ENCODE measurements at regions not wholly inside any gene's neighbourhood (a gene's known extent, or its start where the extent isn't known, plus 50 kb on each side); places are given as distances from the start of the nearest gene placed in this dataset.

DNA sequence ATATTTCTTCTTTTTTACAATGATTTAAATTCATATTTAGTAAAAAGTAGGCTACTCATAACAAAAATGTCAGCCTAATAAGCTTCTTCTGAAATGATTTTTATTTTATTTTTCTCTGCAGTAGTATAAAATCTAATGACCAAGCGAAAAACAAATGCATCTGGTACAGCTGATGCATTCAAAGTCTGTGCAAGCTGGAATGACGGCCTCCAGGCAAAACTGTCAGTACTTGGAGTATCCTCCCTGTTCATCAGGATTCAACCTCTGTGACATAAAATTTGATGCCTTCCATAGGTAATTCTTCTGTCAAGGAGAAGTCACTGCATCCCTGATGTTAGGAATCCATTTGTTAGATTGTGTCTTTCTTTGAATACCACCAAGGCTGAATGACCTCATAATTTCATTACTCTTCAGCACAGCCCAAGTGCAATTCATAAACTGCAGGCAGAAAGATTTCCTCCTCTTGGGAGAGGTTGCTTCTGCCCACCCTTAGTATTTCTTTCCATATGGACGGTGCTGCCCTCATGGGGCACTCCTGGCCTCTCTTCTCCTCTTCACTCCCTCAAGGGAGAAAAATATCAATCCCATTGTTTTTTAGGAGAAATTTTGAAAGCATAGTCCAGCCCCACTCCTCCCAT lies 146.4 kb upstream of the STXBP5 start:
- DNase-seq (no peak), ATAC-seq (no peak)
- peaks cover 6% of the 10 kb centered on the region for H3K4me1 Mint-ChIP-seq
- H3K9me3 Mint-ChIP-seq (ENCODE audit: low read depth): no peaks in the 10 kb centered on the region
- H3K27ac Mint-ChIP-seq: no peak overlapping the region
- no peaks in the 10 kb centered on the region for H3K27me3 Mint-ChIP-seq
- intact Hi-C loops (cut with DNase I, micrococcal nuclease): no loop called here
- H3K36me3 Mint-ChIP-seq (ENCODE audit: low read depth): no peaks in the 10 kb centered on the region
- ChIA-PET CTCF (interaction anchor here (0.6 kb wide), 1 partner anchor 9 kb away, joined by 3 read pairs; no protein-coding TSS in a partner anchor), POLR2A (no interaction called here)
- no peak overlapping the region for H3K4me3 Mint-ChIP-seq

- no peaks in the 10 kb centered on the region for H3K27me3 Mint-ChIP-seq
- H3K36me3 Mint-ChIP-seq (ENCODE audit: low read depth): no peaks in the 10 kb centered on the region
- intact Hi-C loops (cut with DNase I, micrococcal nuclease): no loop called here
- no peak overlapping the region for H3K4me3 Mint-ChIP-seq
- CTCF ChIA-PET: interaction anchor here (0.8 kb wide), 1 partner anchor 18 kb away, joined by 3 read pairs; no protein-coding TSS in a partner anchor
- POLR2A ChIA-PET: no interaction called here
- no peaks in the 10 kb centered on the region for H3K9me3 Mint-ChIP-seq (ENCODE audit: low read depth)
- no peak overlapping the region for H3K27ac Mint-ChIP-seq
- ATAC-seq (no peak), DNase-seq (no peak)
- peaks cover 6% of the 10 kb centered on the region for H3K4me1 Mint-ChIP-seq
Measured at GRCh38 chr6:147058786-147059385, 145.3 kb upstream of the STXBP5 start.

GRCh38 chr6:147060636-147061035 lies 143.6 kb upstream of the STXBP5 start:
- ATAC-seq: no peak

GRCh38 chr6:147061252-147061651 lies 143.0 kb upstream of the STXBP5 start:
- no peaks in the 10 kb centered on the region for H3K36me3 Mint-ChIP-seq (ENCODE audit: low read depth)
- ATAC-seq (no peak), DNase-seq (no peak)
- no peaks in the 10 kb centered on the region for H3K9me3 Mint-ChIP-seq (ENCODE audit: low read depth)
- CTCF ChIA-PET: no interaction called here
- H3K4me1 Mint-ChIP-seq: peaks cover 7% of the 10 kb centered on the region
- H3K27me3 Mint-ChIP-seq: no peaks in the 10 kb centered on the region
- intact Hi-C loops (cut with DNase I, micrococcal nuclease): no loop called here
- no peak overlapping the region for H3K27ac Mint-ChIP-seq
- POLR2A ChIA-PET: no interaction called here
- H3K4me3 Mint-ChIP-seq: no peak overlapping the region

More at GRCh38 chr6:147060636-147061035, 143.6 kb upstream of the STXBP5 start:
- H3K36me3 Mint-ChIP-seq (ENCODE audit: low read depth): no peaks in the 10 kb centered on the region
- POLR2A ChIA-PET: no interaction called here
- H3K4me1 Mint-ChIP-seq: peaks cover 12% of the 10 kb centered on the region
- no peak for DNase-seq
- CTCF ChIA-PET: no interaction called here
- no peak overlapping the region for H3K27ac Mint-ChIP-seq
- H3K4me3 Mint-ChIP-seq: no peak overlapping the region
- H3K27me3 Mint-ChIP-seq: no peaks in the 10 kb centered on the region
- intact Hi-C loops (cut with DNase I, micrococcal nuclease): no loop called here
- no peaks in the 10 kb centered on the region for H3K9me3 Mint-ChIP-seq (ENCODE audit: low read depth)

DNA sequence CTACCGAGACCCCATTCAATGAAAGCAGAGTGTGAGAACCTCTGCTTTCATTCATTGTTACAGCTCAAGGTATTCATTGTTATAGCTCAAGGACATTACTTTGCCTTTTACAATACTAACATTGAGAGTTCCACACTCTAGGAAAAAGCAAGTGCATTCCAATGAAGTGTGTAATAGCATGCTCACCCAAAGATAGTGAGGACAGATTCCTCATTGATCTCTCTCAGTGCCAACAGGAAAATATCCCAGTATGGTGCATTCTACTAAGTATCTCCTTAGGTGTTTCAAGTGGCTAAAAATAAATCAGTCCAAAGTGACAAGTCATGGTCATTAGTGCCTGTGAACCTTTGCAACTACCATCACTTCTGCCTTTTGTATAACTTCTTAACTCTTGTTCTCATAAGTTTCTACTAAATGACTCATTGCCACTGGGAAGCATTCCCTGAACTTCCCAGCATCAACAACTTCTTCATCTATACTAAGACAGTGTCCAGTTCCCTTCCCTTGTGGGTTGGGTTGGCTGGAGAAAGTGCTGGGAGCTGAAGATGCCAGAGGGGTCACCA lies 140.7 kb upstream of the STXBP5 start:
- Mint-ChIP-seq H3K27ac (no peak overlapping the region), H3K4me3 (no peak overlapping the region), H3K4me1 (peaks cover 5% of the 10 kb centered on the region), H3K36me3 (ENCODE audit: low read depth) (no peaks in the 10 kb centered on the region), H3K9me3 (ENCODE audit: low read depth) (no peaks in the 10 kb centered on the region), H3K27me3 (no peaks in the 10 kb centered on the region)
- no peak for DNase-seq
- intact Hi-C loops (cut with DNase I, micrococcal nuclease): no loop called here
- ChIA-PET POLR2A (no interaction called here), CTCF (no interaction called here)
- no peak for ATAC-seq

DNA sequence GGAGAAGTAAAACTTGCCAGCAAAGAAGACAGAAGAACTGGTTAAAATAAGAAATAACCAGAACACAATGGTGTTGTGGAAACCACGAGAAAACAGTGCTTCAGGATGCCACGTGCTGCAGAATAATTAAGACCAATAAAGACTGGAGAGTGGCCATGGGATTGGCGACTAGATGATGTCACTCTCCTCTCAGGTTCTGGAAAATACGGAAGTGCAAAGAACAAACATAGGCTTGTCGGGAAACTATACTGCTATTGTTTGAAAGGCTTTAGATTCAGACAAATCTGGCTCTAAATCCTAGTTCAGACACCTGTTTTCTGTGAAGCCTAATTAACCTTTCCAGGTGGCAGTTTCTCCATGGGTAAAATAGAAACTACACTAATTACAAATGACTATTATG lies 138.4 kb upstream of the STXBP5 start:
- no peaks in the 10 kb centered on the region for H3K27me3 Mint-ChIP-seq
- POLR2A ChIA-PET: no interaction called here
- intact Hi-C loops (cut with DNase I, micrococcal nuclease): no loop called here
- H3K36me3 Mint-ChIP-seq (ENCODE audit: low read depth): no peaks in the 10 kb centered on the region
- no peak for DNase-seq
- no peak overlapping the region for H3K27ac Mint-ChIP-seq
- no peak overlapping the region for H3K4me3 Mint-ChIP-seq
- peaks cover 5% of the 10 kb centered on the region for H3K4me1 Mint-ChIP-seq
- CTCF ChIA-PET: no interaction called here
- no peaks in the 10 kb centered on the region for H3K9me3 Mint-ChIP-seq (ENCODE audit: low read depth)
- no peak for ATAC-seq

DNA sequence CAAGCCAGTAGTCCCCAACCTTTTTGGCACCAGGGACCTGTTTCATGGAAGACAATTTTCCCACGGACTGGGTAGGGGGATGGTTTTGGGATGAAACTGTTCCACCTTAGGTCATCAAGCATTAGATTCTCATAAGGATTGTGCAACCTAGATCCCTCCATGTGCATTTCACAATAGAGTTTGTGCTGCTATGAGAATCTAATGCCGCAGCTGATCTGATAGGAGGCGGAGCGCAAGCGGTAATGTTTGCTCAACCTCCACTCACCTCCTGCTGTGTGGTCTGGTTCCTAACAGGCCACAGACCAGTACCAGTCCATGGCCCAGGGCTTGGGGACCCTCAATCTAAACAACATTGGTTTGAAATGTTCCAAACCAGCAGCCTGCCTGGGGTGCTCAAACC lies 137.0 kb upstream of the STXBP5 start:
- no peak for ATAC-seq
- H3K4me1 Mint-ChIP-seq: peaks cover 5% of the 10 kb centered on the region
- peaks cover 1% of the 10 kb centered on the region for H3K36me3 Mint-ChIP-seq (ENCODE audit: low read depth)
- no peak for DNase-seq
- no peaks in the 10 kb centered on the region for H3K9me3 Mint-ChIP-seq (ENCODE audit: low read depth)
- CTCF ChIA-PET: no interaction called here
- intact Hi-C loops (cut with DNase I, micrococcal nuclease): no loop called here
- no peaks in the 10 kb centered on the region for H3K27me3 Mint-ChIP-seq
- H3K27ac Mint-ChIP-seq: no peak overlapping the region
- POLR2A ChIA-PET: no interaction called here
- no peak overlapping the region for H3K4me3 Mint-ChIP-seq

- Mint-ChIP-seq H3K36me3 (ENCODE audit: low read depth) (peaks cover 1% of the 10 kb centered on the region), H3K27me3 (no peaks in the 10 kb centered on the region), H3K4me1 (no peaks in the 10 kb centered on the region), H3K27ac (no peak overlapping the region), H3K4me3 (no peak overlapping the region), H3K9me3 (ENCODE audit: low read depth) (no peaks in the 10 kb centered on the region)
- DNase-seq (no peak), ATAC-seq (no peak)
- intact Hi-C loops (cut with DNase I, micrococcal nuclease): no loop called here
- ChIA-PET CTCF (interaction anchor here (0.5 kb wide), 1 partner anchor 27 kb away, joined by 4 read pairs; no protein-coding TSS in a partner anchor), POLR2A (no interaction called here)
Measured at GRCh38 chr6:147071776-147072175, 132.4 kb upstream of the STXBP5 start.

DNA sequence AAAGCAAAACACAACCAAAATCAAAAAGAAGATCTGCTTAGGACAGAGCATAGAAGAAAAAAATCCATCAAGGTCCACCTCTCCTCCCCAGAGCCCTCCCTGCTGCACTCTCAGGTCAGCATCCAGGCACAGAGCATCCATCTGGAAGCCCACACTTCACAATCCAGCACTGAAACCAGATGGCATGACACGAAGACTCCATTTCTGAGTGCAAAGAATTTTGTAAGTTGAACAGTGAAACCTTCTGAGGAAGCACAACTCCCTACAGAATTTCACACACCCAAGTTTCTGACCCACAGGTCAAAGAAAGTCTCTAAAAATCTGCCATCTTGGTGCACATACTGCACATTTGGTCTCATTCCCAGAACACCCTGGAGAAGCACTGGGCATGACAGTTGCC lies 128.8 kb upstream of the STXBP5 start:
- H3K9me3 Mint-ChIP-seq (ENCODE audit: low read depth): no peaks in the 10 kb centered on the region
- DNase-seq: no peak
- ATAC-seq: no peak
- ChIA-PET CTCF (no interaction called here), POLR2A (no interaction called here)
- peaks cover 1% of the 10 kb centered on the region for H3K36me3 Mint-ChIP-seq (ENCODE audit: low read depth)
- no peaks in the 10 kb centered on the region for H3K4me1 Mint-ChIP-seq
- no peak overlapping the region for H3K27ac Mint-ChIP-seq
- no peaks in the 10 kb centered on the region for H3K27me3 Mint-ChIP-seq
- no peak overlapping the region for H3K4me3 Mint-ChIP-seq
- intact Hi-C loops (cut with DNase I, micrococcal nuclease): no loop called here

- Mint-ChIP-seq H3K4me1 (no peaks in the 10 kb centered on the region), H3K27me3 (no peaks in the 10 kb centered on the region), H3K36me3 (ENCODE audit: low read depth) (no peaks in the 10 kb centered on the region), H3K9me3 (ENCODE audit: low read depth) (no peaks in the 10 kb centered on the region), H3K4me3 (no peak overlapping the region), H3K27ac (no peak overlapping the region)
- DNase-seq (no peak), ATAC-seq (no peak)
- POLR2A ChIA-PET: no interaction called here
- CTCF ChIA-PET: no interaction called here
- intact Hi-C loops (cut with DNase I, micrococcal nuclease): no loop called here
Measured at GRCh38 chr6:147077251-147077650, 127.0 kb upstream of the STXBP5 start.

DNA sequence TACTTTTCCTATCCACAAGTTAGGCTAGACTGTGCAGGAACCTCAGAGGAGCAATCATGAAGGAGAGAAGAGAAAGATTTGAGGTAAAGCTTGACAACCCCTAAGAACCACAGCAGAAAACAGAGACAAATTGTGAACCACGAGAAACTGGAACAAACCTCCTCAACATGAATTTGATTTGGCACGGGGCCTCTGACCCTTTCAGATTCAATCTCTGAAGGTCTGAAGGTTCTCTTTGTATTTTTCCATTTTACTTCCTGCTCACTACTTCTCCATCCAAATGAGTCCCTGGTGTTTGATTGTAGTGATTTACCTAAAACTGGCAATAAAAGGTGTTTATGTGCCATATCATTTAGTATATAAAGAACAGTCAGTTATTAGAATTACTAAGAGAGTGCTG lies 126.1 kb upstream of the STXBP5 start:
- Mint-ChIP-seq H3K27ac (no peak overlapping the region), H3K36me3 (ENCODE audit: low read depth) (no peaks in the 10 kb centered on the region), H3K4me3 (no peak overlapping the region), H3K9me3 (ENCODE audit: low read depth) (no peaks in the 10 kb centered on the region), H3K4me1 (no peaks in the 10 kb centered on the region), H3K27me3 (no peaks in the 10 kb centered on the region)
- intact Hi-C loops (cut with DNase I, micrococcal nuclease): no loop called here
- DNase-seq: no peak
- ATAC-seq: no peak
- CTCF ChIA-PET: interaction anchor here (0.5 kb wide), 1 partner anchor 519 kb away, joined by 3 read pairs; no protein-coding TSS in a partner anchor
- POLR2A ChIA-PET: no interaction called here

- no peaks in the 10 kb centered on the region for H3K9me3 Mint-ChIP-seq (ENCODE audit: low read depth)
- no peak for ATAC-seq
- no peaks in the 10 kb centered on the region for H3K27me3 Mint-ChIP-seq
- no peak overlapping the region for H3K27ac Mint-ChIP-seq
- H3K4me1 Mint-ChIP-seq: no peaks in the 10 kb centered on the region
- H3K36me3 Mint-ChIP-seq (ENCODE audit: low read depth): no peaks in the 10 kb centered on the region
- intact Hi-C loops (cut with DNase I, micrococcal nuclease): no loop called here
- CTCF ChIA-PET: no interaction called here
- POLR2A ChIA-PET: no interaction called here
- H3K4me3 Mint-ChIP-seq: no peak overlapping the region
- DNase-seq: no peak
Measured at GRCh38 chr6:147078602-147079001, 125.6 kb upstream of the STXBP5 start.
